NCI-H82 (cell line): ENCODE measurements at regions not wholly inside any gene's neighbourhood (a gene's known extent, or its start where the extent isn't known, plus 50 kb on each side); places are given as distances from the start of the nearest gene placed in this dataset.
"Not testable (repeated sequence)": the region's sequence is repeated elsewhere in the genome, so short reads cannot be mapped to it uniquely, and the experiment has no call there.

Experiments used
- DNase-seq: peaks from one replicate; lab custom pipeline; 2025; lab: John Stamatoyannopoulos, UW

- DNase-seq, result no peak
Measured at GRCh38 chr7:94706996-94707740, 51.2 kb upstream of the SGCE start.

- DNase-seq, result no peak
Measured at GRCh38 chr7:94710256-94710655, 54.3 kb upstream of the SGCE start.

- DNase-seq, result peak; percentile 4
Measured at GRCh38 chr7:94722360-94722759, 66.4 kb upstream of the SGCE start.

- DNase-seq, result not testable (repeated sequence)
Measured at GRCh38 chr7:94728893-94729292, 73.0 kb upstream of the SGCE start.

- DNase-seq, result no peak
Measured at GRCh38 chr7:94738071-94738470, 82.1 kb upstream of the SGCE start.

GRCh38 chr7:94739180-94739579 is 83.2 kb upstream of the SGCE start:
- no peak for DNase-seq

GRCh38 chr7:94740509-94740908 is 84.6 kb upstream of the SGCE start:
- DNase-seq, result no peak

- DNase-seq, result no peak
Measured at GRCh38 chr7:94741179-94741578, 85.2 kb upstream of the SGCE start.

GRCh38 chr7:94748376-94748775 is 92.4 kb upstream of the SGCE start:
- DNase-seq, result no peak

GRCh38 chr7:94760446-94761100 is 104.6 kb upstream of the SGCE start:
- no peak for DNase-seq

GRCh38 chr7:94761451-94761850 is 105.5 kb upstream of the SGCE start:
- peak; percentile 3 for DNase-seq

- DNase-seq, result peak; percentile 15
Measured at GRCh38 chr7:94763268-94763667, 107.3 kb upstream of the SGCE start.

- no peak for DNase-seq
Measured at GRCh38 chr7:94769724-94770123, 113.8 kb upstream of the SGCE start.

- no peak for DNase-seq
Measured at GRCh38 chr7:94778711-94779459, 123.0 kb upstream of the SGCE start.

- no peak for DNase-seq
Measured at GRCh38 chr7:94779861-94780260, 123.9 kb upstream of the SGCE start.

GRCh38 chr7:94781236-94781635 is 125.3 kb upstream of the SGCE start:
- DNase-seq, result no peak

- DNase-seq, result no peak
Measured at GRCh38 chr7:94782777-94783176, 124.6 kb upstream of the PPP1R9A start.

GRCh38 chr7:94787285-94787684 is 120.1 kb upstream of the PPP1R9A start:
- no peak for DNase-seq

GRCh38 chr7:94788378-94788777 is 119.0 kb upstream of the PPP1R9A start:
- not testable (repeated sequence) for DNase-seq

GRCh38 chr7:94792241-94792640 is 115.2 kb upstream of the PPP1R9A start:
- no peak for DNase-seq

GRCh38 chr7:94797404-94797803 is 110.0 kb upstream of the PPP1R9A start:
- not testable (repeated sequence) for DNase-seq

- DNase-seq, result no peak
Measured at GRCh38 chr7:94803821-94804220, 103.6 kb upstream of the PPP1R9A start.

GRCh38 chr7:94808673-94809072 is 98.7 kb upstream of the PPP1R9A start:
- not testable (repeated sequence) for DNase-seq
